ENCODE measurements at regions not wholly inside any gene's neighbourhood (a gene's known extent, or its start where the extent isn't known, plus 50 kb on each side); places are given as distances from the start of the nearest gene placed in this dataset.

GRCh38 chr6:73978330-73978729, 282.3 kb downstream of the CD109 start:
- TF ChIP-seq ZFP30 (CRISPR knock-in tag; IDR thresholded peaks at IDR 0.05): no peak
- no peak for TF ChIP-seq CREB5 (CRISPR knock-in tag; IDR thresholded peaks at IDR 0.05; ENCODE audit: low read depth)
- no peak for TF ChIP-seq PATZ1 (CRISPR knock-in tag; IDR thresholded peaks at IDR 0.05; ENCODE audit: borderline replicate concordance)

Measured in SK-N-SH treated with all-trans-retinoic acid at 6 μM for 48 hours (cell line).